D721Med (cell line): ENCODE measurements at regions not wholly inside any gene's neighbourhood (a gene's known extent, or its start where the extent isn't known, plus 50 kb on each side); places are given as distances from the start of the nearest gene placed in this dataset.

Experiments used
- DNase-seq: peaks from one replicate; pipeline ENCODE4 v3.0.0; 2011; ENCODE audit warnings: low spot score; ENCODE audit not compliant: insufficient read length
- FAIRE-seq: peaks from 2 replicates; lab custom pipeline; 2011; peaks lifted over from hg19 to GRCh38; lab: Jason Lieb, UNC
- TF ChIP-seq, protein P1 (sequence below): IDR thresholded peaks from 2 replicates; pipeline ENCODE4 v1.5.1; 2012; ENCODE audit warnings: mild to moderate bottlenecking, control low read depth; ENCODE audit not compliant: insufficient read depth; ENCODE audit errors: missing control alignments

DNA sequence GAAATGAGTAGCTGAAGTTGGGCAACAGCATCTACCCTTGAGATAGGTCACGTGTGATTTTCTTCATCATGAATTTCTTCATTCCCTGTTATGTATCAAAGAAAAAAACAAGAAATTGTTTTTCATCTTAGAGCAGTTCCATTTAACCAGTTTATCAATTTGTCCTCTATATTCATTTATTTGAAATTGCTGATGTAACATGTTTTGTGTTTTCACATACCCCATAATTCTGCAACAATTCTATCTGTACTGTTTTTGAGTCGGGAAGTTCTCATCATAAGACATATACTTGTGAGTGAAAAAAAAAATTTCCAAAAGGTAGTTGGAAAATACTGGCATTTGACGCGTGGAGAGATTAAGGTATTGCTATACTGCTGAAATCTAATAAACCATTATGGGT lies 422.6 kb upstream of the REG3G start:
- no peak for FAIRE-seq

DNA sequence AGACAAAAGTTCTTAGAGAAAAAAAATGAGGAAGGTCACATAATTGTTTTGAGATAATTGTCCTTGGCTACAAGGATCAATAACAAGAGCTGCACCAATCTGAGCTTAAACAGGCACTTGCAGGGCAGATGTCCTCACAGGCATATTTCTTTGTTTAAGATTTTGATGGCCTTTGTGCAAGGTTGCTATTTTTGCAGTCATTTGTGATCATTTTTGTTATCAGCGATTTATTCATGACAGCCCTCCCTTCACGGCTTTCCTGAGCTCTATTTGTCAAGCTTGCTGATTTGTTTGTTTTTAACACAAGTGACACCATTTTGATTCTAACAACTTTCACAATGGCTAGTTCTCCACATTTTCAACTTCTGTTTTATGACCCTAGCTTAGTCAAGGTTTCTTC lies 418.6 kb upstream of the REG3G start:
- FAIRE-seq: no peak

More for the DNA sequence above, 422.6 kb upstream of the REG3G start:
- no peak for DNase-seq
- TF ChIP-seq, protein P1, sequence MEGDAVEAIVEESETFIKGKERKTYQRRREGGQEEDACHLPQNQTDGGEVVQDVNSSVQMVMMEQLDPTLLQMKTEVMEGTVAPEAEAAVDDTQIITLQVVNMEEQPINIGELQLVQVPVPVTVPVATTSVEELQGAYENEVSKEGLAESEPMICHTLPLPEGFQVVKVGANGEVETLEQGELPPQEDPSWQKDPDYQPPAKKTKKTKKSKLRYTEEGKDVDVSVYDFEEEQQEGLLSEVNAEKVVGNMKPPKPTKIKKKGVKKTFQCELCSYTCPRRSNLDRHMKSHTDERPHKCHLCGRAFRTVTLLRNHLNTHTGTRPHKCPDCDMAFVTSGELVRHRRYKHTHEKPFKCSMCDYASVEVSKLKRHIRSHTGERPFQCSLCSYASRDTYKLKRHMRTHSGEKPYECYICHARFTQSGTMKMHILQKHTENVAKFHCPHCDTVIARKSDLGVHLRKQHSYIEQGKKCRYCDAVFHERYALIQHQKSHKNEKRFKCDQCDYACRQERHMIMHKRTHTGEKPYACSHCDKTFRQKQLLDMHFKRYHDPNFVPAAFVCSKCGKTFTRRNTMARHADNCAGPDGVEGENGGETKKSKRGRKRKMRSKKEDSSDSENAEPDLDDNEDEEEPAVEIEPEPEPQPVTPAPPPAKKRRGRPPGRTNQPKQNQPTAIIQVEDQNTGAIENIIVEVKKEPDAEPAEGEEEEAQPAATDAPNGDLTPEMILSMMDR: no peak

DNA sequence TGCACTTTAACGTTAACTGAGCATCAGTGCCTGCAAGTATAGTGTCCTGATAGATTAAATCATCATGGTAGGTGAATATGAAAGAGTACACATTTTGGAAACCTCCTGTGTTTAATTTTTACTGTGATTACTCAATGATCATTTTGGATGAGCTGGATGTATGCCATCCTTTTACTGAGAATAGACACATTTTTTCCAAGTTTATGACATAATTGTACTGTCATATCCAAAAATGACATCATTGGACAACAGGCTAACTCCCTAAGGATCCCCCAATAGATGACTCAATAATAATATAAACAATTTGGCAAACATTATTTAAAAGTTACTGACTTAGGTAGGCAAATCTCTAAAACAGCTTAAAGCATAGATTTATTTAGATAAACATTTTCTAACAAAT lies 410.8 kb upstream of the REG3G start:
- TF ChIP-seq, protein P1: no peak
- DNase-seq (no peak), FAIRE-seq (no peak)

More for the DNA sequence above, 418.6 kb upstream of the REG3G start:
- no peak for DNase-seq
- TF ChIP-seq, protein P1: no peak

DNA sequence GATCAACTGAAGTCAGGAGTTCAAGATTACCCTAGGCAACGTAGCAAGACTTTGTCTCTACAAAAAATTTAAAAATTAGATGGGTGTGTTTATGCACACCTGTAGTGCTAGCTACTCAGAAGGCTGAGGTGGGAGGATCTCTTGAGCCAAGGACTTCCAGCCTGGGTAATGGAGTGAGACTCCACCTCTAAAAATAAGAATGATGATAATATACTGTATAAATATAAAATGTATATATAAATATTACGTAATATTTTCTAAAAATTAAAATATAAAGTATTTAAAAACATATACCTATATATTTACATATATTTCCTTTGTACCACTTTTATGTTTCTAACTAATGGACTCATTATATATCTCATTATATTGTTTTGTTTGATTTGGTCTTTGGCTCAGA lies 409.5 kb upstream of the REG3G start:
- TF ChIP-seq, protein P1: no peak
- no peak for FAIRE-seq

DNA sequence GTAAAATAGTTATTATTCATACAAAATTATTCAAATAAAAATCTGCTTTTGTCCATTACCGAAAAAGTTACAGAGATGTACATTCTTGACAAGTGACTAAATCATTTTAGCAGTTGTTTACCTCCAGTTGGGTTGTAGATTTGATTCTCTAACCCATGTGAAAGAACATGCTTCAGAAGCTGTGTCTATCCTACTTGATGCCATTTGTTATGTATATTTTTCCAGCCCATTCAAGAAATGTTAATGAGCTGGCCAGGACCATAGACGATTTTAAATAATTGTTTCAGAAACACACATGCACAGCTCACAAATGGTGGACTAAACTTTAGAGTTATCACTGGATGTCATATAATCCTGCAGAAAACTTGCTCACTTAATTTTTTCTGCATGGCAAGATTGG lies 391.1 kb upstream of the REG3G start:
- no peak for DNase-seq
- FAIRE-seq: no peak
- TF ChIP-seq, protein P1: no peak

More for the DNA sequence above, 409.5 kb upstream of the REG3G start:
- no peak for DNase-seq

DNA sequence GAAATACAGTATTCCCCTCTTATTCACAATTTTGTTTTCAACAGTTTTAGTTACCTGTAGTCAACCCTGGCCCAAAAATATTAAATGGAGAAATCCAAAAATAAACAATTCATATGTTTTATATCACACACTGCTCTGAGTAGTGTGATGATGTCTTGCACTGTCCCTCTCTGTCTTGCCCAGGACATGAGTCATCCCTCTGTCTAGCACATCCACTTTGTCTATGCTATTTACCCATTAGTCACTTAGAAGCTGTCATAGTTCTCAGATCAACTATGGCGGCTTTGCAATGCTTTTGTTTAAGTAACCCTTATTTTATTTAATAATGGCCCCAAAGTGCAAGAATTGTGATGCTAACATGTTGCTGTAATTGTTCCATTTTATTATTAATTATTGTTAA lies 380.6 kb upstream of the REG3G start:
- FAIRE-seq (no peak), DNase-seq (no peak)
- TF ChIP-seq, protein P1: no peak

DNA sequence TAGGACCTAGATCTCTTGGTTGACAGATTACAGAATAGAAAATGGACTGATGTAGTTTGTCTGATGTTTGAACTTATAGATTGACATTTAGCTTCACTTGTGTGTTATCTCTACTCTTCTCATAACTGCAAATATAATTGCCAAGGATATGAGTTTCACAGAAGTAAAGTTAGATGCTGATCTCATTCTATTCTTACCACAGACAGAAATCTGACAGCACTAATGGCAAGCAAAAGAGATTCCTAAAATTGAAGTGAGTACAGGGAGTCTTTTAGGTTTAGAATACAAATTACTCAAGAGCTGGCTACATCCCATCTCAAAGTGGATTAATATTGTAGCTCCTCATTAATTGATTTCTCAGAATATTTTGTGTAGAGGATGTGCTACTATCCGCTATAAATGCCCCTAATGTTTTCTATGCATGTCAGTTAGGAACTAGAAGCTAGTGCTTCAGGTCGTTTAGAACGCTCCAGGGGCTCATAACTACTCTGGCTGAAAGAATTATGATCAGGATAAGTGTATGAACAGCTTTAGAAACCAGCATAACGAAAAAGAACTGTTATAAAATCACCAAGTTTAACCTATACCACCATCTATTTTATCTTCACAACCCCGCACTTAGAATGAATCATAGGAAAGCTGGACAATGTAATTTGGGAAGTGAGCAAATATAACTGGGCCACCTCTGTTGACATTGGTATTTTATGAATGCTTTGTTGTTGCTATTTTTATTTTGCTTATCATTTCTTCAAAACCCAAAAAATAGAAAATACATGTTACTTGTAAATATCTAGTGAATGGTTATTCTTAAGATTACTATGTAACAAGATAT lies 378.8 kb upstream of the REG3G start:
- FAIRE-seq (no peak), DNase-seq (no peak)
- TF ChIP-seq, protein P1: no peak
